Coronary artery (tissue), 2 donors: ENCODE measurements at regions not wholly inside any gene's neighbourhood (a gene's known extent, or its start where the extent isn't known, plus 50 kb on each side); places are given as distances from the start of the nearest gene placed in this dataset.

ENCODE experiments used
- DNase-seq: peaks from one replicate; pipeline ENCODE4 v3.0.0-alpha.2; 2017; ENCODE audit warnings: low spot score
- H3K27ac ChIP-seq, 2 donors: fragments of 200-600 bp; sonication (generic); one replicate each; pipeline ENCODE4 v1.5.1; 2016 to 2019
- H3K4me3 ChIP-seq: fragments of 200-600 bp; sonication (generic); 2 replicates; pipeline ENCODE4 v1.5.1; 2016; ENCODE audit warnings: mild to moderate bottlenecking, moderate library complexity
- TF ChIP-seq, protein P1 (sequence below): fragments of 200-600 bp; sonication (generic); IDR thresholded peaks from one replicate; pipeline ENCODE4 v1.5.1; 2019; ENCODE audit warnings: antibody characterized with exemption

DNA sequence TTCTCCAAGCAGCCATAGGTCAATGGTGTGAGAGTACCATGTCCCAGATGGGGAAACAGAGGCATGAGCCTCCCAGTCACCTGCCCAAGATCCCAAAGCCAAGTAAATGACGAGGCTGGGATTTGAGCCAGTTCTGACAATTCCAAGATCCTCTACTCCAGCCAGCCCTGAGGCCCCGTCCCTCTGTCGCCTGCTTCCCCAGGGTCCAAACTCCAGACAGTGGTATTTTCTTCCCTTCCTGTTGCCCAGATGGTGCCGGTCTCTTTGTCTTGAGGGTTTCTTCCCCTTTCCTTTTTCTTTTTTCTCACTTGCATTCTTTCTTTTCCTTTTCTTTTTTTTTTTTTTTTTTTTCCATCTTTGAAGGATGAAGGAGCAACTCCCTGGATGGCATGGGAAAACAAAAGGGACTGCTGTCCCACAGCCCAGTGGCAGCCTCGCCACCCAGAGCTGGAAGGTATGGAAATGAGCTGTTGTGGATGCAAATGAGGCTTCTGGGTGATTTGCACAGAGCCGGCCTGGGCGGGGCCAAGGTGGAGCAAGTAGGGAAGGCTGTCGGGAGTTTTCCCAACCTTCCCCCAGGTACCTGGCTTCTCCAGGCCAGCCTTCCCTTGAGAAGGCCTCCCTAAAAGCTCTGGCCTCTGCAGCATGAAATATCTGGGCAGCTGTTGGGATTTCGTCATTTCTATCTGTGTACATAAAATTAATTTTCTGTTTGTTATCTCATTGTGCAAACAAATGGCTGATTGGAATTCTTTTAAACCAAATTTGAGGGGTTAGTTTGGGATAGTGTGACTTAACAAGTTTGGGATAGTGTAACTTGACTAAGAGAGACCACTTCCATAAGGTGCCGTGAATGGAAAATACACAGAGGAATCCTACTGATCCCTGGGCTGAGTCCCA, 146.8 kb downstream of the MN1 start:
- TF ChIP-seq, protein P1, sequence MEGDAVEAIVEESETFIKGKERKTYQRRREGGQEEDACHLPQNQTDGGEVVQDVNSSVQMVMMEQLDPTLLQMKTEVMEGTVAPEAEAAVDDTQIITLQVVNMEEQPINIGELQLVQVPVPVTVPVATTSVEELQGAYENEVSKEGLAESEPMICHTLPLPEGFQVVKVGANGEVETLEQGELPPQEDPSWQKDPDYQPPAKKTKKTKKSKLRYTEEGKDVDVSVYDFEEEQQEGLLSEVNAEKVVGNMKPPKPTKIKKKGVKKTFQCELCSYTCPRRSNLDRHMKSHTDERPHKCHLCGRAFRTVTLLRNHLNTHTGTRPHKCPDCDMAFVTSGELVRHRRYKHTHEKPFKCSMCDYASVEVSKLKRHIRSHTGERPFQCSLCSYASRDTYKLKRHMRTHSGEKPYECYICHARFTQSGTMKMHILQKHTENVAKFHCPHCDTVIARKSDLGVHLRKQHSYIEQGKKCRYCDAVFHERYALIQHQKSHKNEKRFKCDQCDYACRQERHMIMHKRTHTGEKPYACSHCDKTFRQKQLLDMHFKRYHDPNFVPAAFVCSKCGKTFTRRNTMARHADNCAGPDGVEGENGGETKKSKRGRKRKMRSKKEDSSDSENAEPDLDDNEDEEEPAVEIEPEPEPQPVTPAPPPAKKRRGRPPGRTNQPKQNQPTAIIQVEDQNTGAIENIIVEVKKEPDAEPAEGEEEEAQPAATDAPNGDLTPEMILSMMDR = no peak
- Histone ChIP-seq H3K27ac (no peak overlapping the region), H3K4me3 (no peak overlapping the region)
- no peak for DNase-seq

DNA sequence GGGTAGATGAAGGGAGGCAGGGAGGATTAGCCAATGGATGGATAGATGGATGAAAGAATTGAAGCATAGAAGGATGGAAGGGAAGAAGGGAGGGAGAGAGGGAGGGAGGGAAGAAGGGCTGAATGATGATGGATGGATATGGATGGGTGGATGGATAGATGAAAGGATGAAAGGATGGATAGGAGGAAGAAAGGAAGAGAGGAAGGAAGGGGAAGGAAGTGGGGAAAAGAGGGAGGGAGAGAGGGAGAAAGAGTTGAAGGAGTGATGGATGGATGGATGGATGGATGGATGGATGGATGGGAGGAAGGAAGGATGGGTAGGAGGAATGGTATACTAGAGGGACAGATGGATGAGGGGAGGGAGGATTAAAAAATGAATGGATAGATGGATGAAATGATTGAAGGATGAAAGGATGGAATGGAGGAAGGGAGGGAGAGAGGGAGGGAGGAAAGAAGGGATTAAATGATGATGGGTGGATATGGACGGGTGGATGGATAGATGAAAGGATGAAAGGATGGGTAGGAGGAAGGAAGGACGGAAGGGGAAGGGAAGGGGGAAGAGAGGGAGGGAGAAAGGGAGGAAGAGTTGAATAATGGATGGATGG, 145.9 kb downstream of the MN1 start:
- no peak for DNase-seq
- Histone ChIP-seq H3K27ac (no peak overlapping the region), H3K4me3 (no peak overlapping the region)
- TF ChIP-seq, protein P1 = no peak

DNA sequence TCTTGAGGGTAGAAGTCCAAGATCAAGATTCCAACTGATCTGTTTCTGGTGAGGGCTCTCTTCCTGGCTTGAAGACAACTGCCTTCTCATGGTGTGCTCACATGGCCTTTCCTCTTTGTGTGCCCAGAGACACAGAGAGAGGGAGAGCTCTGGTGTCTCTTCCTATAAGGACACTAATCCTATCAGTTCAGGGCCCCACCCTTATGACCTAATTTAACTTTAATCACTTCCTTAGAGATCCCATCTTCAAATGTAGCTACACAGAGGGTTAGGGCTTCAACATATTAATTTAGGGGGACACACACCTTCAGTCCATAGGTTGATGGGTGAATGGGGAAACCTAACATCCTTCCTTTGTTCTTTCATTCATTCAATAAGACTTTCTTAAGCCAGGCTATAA, 144.6 kb downstream of the MN1 start:
- no peak for DNase-seq

GRCh38 chr22:27660306-27660705, 141.2 kb downstream of the MN1 start:
- Histone ChIP-seq H3K27ac (no peak overlapping the region), H3K4me3 (no peak overlapping the region)
- TF ChIP-seq, protein P1 = no peak
- no peak for DNase-seq

More for the DNA sequence above, 144.6 kb downstream of the MN1 start:
- TF ChIP-seq, protein P1 = no peak
- Histone ChIP-seq H3K4me3 (no peak overlapping the region), H3K27ac (no peak overlapping the region)

- DNase-seq = no peak
- peak overlapping the region; percentile 50 to 68 for H3K27ac ChIP-seq
- no peak overlapping the region for H3K4me3 ChIP-seq
- TF ChIP-seq, protein P1 = no peak
Measured at GRCh38 chr22:27662359-27663301, 138.9 kb downstream of the MN1 start.

GRCh38 chr22:27663812-27664211, 137.7 kb downstream of the MN1 start:
- Histone ChIP-seq H3K4me3 (no peak overlapping the region), H3K27ac (no peak overlapping the region)
- TF ChIP-seq, protein P1 = no peak
- DNase-seq = no peak
